Stimulated activated CD4-positive, alpha-beta T cell treated with anti-CD3 and anti-CD28 coated beads, TNF-alpha, amount 100 ng/mL, for 24 hours (primary cell): ENCODE measurements at regions not wholly inside any gene's neighbourhood (a gene's known extent, or its start where the extent isn't known, plus 50 kb on each side); places are given as distances from the start of the nearest gene placed in this dataset.

Source experiments
- DNase-seq, 3 experiments: peaks; one replicate each; pipeline ENCODE4 v3.0.0-alpha.2; 2020; ENCODE audit warnings: low read depth in 3 of 3

- no peak for DNase-seq
These were observed 50.6 kb upstream of the PTGR2 start for GRCh38 chr14:73800970-73801515.

GRCh38 chr14:73797543-73798265 lies 53.9 kb upstream of the PTGR2 start:
- no peak for DNase-seq

DNA sequence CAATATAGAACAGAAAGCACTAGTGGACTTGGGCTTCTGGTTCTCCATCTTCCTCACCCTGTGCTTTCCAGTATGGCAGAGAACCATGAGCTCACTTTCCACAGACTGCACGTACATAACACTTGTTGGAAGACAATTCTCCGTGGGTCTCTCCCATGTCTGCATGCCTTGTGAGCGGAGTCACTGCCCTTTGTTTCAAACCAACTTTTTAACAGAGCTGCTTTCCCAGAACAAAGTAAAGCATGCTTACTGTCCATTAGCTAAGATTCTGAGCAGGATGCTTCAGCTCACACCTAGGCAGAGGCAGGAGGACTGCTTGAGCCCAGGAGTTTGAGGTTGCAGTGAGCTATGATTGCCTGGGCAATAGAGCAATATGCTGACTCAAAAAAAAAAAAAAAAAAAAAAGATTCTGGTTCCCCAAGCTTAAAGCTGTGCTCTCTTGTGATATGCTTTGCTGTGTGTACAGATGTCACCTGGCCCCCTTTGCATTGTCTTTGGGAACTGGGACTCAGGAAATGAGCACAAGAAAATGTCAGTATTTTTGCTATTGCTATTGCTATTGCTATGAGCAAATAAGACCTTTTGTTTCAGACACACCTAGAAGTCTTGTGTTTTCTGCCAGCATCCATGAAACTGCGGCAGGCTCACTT lies 54.6 kb upstream of the PTGR2 start:
- no peak for DNase-seq

DNA sequence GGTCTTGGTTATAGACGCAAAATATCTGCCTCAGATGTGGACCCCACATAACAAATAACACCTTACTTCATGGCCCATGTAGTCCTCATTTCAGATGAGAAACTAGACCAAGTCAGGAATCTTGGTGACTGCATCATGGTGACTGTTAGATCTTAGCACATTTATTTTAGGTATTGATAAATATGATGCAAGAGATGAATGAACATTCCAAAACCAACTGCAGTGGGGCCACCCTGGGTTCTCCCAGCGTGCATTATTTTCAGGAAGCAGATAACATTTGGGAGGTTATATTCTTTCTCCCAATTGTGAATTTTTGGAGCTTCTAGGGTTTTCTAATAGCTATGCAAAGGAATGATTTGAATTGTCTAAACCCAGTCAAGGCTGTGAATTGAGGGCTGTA lies 55.2 kb upstream of the PTGR2 start:
- no peak for DNase-seq

- DNase-seq: no peak
These were observed 55.7 kb upstream of the PTGR2 start for GRCh38 chr14:73795974-73796373.

DNA sequence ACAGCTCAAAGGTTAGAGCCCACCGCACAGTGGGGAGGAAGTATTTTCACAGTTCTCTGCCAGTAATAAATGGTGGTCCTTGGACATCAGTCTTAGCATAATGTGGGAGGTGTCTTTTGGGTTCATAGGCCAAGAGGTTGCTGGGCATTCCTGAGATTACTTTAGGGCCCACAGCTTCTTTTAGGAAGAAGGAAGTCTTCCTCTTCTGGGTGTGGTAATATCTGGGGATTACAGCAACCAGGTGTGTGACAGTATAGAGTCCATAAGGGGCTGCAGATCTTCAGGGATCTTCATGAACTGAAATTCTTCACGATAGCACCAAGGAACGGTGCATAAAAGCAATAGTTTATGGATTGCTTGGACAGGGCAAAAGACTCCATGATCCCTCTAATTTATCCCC lies 56.2 kb upstream of the PTGR2 start:
- no peak for DNase-seq

GRCh38 chr14:73794146-73794545 lies 57.5 kb upstream of the PTGR2 start:
- DNase-seq: no peak

DNA sequence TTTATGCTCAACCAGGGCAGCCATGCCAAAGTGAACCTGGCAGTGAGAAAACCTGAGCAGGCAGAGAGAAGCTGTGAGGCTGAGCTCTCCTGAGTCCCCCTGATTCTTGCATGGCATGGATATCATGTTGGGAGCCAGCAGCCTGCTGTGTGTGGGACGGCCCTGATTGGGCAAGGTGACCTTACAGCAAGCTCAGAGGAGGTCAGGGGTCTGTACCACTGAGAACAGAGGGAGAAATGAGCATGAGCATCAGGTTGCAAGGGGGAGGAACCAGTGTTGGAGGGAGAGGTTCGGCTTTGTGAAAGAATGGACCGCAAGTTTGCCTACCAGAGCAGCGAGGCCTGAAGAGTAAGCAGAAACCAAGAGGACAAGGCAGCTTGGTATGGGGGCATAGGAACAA lies 59.1 kb upstream of the PTGR2 start:
- DNase-seq: no peak

GRCh38 chr14:73789989-73790581 lies 61.5 kb upstream of the PTGR2 start:
- no peak for DNase-seq

DNA sequence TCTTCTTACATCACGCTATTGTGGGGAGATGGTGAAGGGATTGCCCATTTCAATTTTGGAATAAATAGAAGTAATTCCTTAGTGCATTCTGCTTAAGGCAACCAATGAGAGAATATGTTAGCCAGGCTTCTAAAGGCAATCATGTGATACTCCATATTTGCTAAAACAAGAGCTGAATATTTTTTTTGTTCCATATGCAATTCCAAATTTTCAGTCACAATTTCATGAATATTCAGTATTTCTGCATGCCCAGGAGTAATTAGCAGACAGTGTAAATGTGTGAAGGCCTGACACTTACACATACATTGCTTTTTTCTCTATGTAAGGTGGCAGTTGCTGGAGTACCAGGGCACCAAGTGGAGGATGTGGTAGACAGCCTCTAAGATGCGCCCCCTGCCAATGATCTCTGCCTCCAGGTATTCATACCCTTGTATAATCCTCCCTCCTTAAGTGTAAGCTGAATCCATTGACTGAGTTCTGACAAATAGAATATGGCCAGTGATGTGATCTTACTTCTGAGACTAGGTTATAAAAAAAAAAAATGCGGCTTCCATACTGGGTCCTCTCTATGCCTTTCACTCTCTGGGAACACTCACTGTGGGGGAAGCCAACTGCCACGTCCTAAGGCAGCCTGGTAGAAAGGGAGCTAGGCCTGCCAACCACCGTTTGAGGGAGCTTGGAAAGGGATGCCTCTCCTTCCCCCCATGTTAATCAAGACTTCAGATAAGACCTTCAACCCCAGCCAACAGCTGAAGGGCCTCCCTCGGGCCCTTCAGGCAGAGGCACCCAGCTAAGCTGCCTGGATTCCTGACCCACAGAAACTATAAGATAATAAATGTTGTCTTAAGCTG lies 62.7 kb upstream of the PTGR2 start:
- no peak for DNase-seq

DNA sequence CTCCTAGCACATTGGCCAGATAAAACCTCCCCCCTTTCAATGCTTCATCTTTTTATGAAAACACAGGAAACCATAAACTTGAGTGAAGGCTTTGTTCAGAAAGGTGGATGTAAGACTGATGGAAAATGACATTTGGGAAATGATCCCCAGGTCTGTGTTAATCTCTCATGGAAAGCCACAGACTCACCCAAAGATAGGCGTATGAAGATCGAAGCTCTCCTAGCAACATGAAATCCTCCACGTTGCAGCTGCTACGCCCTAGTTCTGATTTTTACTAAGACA lies 63.4 kb upstream of the PTGR2 start:
- no peak for DNase-seq

GRCh38 chr14:73787486-73788316 lies 63.9 kb upstream of the PTGR2 start:
- peak in 2 of 3 experiments; percentile 13 to 57 for DNase-seq

- DNase-seq: peak in 2 of 3 experiments; percentile 21 to 57
These were observed 64.8 kb upstream of the PTGR2 start for GRCh38 chr14:73786636-73787485.

GRCh38 chr14:73785834-73786635 lies 65.6 kb upstream of the PTGR2 start:
- peak in 2 of 3 experiments; percentile 27 to 63 for DNase-seq

DNA sequence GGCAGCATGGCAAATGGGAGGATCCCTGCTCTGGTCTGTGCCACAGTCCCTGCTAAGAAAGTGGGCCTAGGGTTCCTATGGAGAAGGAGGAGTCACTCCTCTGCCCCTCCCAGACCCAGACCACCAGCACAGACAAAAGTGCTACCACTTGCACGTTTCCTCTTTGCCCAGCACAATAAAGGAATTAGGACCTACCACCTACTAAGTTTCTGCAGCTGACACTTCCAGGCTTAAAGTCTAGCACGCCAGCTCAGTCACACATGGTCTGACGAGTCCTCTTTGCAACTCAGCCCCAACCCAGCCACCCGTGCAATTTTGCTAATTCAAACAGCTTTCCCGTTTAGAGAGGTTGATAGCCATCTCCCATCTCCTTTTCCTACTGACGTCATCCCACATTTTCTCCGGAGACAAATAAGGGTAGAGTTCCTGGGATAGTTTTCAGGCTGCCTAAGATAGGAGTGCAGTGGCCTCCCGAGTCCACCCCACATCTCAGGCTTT lies 66.2 kb upstream of the PTGR2 start:
- no peak for DNase-seq

DNA sequence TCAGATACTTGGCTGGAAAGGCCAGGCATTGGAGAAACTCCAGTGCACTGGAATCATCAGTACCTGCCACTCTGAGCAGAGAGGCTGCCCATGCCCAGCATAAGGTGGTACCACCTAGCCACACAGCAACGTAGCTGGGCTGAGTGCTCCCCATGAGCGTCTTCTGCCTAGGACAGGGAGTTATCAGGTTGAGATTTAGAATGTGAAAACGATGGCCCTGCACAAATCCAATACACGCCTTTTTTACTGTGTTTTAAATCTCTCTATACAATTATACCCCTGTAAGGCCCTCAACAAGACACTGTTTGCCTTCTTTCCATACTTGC lies 66.7 kb upstream of the PTGR2 start:
- no peak for DNase-seq

DNA sequence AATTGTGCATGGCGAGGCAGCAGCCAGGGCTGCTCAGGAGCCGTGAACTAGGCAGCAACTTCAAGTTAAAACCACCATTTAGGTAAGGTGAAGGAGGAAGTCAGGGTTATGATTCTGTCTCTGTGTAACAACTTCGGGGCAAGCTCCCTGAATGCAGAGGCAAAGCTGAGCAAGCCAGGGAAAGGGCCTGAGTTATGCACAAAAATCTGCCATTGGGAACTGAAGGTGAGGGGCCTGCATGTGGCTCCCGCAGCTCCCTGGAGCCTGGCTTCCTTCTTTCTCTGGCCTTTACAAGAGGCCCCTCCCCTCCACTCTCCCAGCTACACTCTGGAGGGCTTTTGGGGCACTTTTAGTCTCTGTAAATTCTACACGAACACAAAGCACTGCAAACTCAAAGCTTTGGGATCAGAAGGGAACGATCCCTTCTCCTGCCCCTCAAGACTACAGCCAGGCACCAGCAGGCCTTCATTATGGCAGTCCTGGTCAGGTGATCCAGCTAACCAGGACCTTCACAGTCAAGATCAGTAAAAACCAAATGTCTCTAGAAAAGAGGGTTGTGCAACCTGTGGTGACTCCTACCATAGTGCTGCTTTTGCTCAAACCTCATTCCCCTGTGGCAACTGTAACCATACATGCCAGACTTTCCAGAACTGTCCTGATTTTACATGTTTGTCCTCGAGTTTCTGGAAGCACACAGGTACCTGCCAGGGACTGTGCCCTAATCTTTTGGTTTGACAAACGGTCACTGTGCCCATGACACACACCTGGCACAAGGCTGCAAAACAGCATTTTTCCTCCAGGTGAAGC lies 67.2 kb upstream of the PTGR2 start:
- no peak for DNase-seq

DNA sequence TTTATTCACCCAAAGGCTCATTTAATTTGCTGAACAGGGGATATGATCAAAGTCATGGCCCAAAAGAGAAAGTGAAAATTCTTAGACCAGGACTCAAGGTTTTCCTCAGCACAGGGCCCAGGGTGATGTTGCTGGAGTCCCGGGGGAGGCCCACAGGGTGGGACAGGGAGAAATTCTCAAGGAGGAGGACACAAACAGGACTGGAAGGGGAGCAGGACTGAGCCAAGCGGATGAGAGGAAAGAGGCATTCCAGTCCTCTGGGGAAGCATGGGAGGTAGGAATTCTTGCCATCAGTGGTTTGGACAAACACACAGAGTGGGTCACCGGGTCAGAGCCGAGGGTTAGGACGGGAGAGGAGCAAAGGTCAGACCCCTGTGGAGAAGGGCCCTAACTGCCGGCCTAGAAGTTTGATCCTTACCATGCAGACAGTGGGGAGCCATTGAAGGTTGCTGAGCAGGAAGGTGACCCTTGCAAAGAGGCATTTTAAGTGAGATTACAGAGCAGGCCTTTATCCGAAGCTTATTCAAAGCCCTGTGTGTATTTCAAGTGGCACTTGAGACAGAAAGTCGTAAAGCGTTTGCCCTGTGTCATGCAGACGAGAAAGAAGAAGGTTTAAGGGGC lies 68.4 kb upstream of the PTGR2 start:
- DNase-seq: no peak
